Colon (tissue), 2 donors: ENCODE measurements at regions not wholly inside any gene's neighbourhood (a gene's known extent, or its start where the extent isn't known, plus 50 kb on each side); places are given as distances from the start of the nearest gene placed in this dataset.
"Not testable (repeated sequence)": the region's sequence is repeated elsewhere in the genome, so short reads cannot be mapped to it uniquely, and the experiment has no call there.

Experiments used
- FAIRE-seq: peaks from 2 replicates; lab custom pipeline; 2012; peaks lifted over from hg19 to GRCh38; lab: Jason Lieb, UNC
- donor health status: control.
- donor health status: control.

GRCh38 chr21:10367586-10367985 lies 153.8 kb upstream of the TPTE start:
- FAIRE-seq = not testable (repeated sequence)

DNA sequence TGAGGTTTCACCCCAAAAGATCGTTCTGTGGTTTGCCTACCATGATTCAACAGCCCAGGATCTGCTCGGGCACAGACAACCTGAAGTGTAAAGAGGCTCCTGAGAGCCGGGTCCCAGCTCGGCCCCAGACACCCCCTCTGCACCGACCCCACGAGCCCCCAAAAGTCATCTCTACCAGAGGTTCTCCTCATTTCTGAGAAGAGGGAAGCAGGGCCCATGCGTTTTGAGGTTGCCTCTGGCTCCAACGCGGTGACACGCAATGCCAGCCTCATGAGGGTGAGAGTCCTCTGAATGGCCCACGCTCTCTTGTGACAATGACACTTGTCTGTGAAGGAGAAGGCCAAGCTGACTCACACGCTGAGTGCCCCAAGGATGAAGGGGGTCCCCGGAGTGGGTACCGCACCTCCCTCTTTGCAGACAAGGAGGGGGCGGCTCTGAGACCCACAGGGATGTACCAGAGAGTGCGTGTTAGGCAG lies 153.0 kb upstream of the TPTE start:
- not testable (repeated sequence) for FAIRE-seq

- FAIRE-seq = peak; percentile 91
Measured at GRCh38 chr21:10369289-10369688, 152.1 kb upstream of the TPTE start.

DNA sequence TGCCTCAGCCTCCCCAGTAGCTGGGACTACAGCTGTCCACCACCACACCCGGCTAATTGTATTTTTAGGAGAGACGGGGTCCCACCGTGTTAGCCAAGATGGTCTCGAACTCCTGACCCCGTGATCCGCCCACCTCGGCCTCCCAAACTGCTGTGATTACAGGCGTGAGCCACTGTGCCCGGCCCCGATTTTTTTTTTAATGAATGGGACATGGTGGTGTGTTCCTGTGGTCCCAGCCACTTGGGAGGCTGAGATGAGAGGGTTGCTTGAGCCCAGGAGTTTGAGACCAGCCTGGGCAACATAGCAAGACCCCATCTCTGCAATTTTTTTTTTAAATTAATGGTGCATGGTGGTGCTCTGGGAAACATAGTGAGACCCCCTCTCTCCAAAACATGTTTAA lies 143.6 kb upstream of the TPTE start:
- not testable (repeated sequence) for FAIRE-seq

DNA sequence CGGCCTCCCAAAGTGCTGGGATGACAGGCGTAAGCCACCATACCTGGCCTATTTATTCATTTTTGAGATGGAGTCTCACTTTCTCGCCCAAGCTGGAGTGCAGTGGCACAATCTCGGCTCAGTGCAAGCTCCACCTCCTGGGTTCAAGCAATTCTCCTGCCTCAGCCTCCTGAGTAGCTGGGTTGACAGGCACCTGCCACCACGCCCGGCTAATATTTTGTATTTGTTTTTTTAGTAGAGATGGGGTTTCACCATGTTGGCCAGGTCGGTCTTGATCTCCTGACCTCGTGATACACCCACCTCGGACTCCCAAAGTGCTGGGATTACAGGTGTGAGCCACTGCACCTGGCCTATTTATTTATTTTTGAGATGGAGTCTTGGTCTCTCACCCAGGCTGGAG lies 141.6 kb upstream of the TPTE start:
- FAIRE-seq = not testable (repeated sequence)

DNA sequence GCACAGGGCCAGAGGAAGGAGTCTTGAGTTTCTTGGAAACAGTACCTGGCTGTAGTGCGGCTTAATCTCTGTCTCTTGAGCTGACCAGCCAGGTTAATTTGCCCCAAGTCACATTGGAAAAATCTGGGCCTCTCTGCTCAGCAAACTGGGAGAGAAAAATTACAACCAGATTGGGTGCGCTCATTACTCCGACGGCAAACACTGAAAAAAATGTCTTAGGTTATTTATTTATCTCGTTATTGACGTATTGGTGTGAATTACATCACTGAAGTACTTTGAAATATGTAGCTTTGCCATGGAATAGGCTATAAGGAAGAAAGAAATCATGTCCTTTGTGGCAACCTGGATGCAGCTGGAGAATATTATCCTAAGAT lies 139.7 kb upstream of the TPTE start:
- not testable (repeated sequence) for FAIRE-seq

- FAIRE-seq = not testable (repeated sequence)
Measured at GRCh38 chr21:10382135-10382534, 139.2 kb upstream of the TPTE start.

DNA sequence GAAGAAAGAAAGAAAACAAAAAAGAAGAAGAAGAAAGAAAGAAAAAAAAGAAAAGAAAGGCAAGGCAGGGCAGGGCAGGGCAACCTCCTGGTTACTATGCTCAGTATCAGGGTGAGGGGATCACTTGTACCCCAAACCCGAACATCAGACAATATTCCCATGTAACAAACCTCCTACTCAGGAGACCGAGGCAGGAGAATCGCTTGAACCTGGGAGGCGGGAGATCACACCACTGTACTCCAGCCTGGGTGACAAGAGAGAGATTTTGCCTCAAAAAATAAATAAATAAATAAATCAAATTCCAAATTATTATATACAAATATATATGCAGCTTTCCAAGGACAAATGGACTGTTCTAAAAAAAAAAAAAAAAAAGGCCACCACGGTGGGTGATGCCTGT lies 138.8 kb upstream of the TPTE start:
- not testable (repeated sequence) for FAIRE-seq

DNA sequence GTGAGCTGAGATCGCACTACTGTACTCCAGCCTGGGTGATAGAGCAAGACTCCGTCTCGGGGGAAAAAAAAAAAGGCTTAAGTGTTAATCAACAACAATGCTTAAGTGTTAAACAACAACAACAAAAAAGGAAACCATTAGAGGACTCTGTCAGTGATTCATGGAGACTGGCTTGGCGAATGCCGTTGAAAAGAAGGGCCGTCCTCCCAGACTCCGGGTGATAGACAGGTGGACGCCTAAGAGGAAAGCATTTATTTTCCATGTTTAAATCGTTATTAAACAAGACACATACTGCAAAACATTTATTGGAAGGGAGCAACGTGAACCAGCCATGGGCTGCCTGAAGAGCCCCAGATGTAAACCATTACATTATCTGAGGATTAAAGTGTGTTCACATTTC lies 137.8 kb upstream of the TPTE start:
- FAIRE-seq = not testable (repeated sequence)

- not testable (repeated sequence) for FAIRE-seq
Measured at GRCh38 chr21:10384304-10384861, 137.0 kb upstream of the TPTE start.

DNA sequence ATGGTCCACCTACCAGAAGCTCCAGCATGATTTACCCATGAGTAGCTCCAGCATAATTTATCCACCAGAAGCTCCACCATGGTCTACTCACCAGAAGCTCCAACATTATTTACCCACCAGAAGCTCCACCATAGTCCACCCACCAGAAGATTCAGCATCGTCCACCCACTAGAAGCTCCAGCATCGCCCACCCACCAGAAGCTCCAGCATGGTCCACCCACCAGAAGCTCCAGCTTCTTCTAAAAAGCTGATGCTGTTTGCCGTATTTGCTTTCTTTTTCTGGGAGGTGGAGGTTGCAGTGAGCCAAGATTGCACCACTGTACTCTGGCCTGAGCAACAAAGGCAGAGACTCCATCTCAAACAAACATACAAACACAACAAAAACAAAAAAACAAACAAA lies 136.2 kb upstream of the TPTE start:
- not testable (repeated sequence) for FAIRE-seq

GRCh38 chr21:10385898-10386527 lies 135.4 kb upstream of the TPTE start:
- FAIRE-seq = not testable (repeated sequence)

DNA sequence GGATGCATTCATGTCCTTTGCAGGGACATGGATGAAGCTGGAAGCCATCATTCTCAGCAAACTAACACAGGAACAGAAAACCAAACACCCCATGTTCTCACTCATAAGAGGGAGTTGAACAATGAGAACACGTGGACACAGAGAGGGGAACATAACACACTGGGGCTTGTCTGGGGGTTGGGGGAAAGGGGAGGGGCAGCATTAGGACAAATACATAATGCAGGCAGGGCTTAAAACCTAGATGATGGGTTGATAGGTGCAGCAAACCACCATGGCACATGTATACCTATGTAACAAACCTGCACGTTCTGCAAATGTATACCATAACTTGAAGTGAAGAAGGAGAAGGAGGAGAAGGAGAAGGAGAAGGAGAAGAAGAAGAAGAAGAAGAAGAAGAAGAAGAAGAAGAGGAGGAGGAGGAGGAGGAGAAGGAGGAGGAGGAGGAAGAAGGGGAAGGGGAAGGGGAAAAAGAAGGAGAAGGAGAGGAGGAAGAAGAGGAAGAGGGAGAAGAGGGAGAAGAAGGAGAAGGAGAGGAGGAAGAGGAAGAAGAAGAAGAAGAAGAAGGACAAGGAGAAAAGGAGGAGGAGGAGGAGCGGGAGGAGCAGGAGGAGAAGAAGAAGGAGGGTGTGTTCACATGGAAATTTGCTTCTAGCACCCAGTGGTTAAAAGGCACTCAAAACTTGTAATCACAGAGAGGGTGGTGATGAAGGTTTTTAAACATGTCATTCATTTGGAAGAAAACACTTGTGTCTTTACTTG lies 133.5 kb upstream of the TPTE start:
- FAIRE-seq = not testable (repeated sequence)

DNA sequence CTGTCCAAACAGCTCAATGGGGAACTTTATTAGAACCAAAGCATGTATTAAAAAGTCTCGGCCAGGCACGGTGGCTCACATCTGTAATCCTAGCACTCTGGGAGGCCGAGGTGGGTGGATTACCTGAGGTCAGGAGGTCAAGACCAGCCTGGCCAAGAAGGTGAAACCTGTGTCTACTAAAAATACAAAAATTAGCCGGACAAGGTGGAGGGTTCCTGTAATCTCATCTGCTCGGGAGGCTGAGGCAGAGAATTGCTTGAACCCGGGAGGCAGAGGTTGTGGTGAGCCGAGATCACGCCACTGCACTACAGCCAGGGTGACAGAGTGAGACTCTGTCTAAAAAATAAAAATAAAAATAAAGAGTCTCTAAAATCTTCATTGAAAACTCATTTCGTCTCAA lies 132.8 kb upstream of the TPTE start:
- FAIRE-seq = not testable (repeated sequence)

DNA sequence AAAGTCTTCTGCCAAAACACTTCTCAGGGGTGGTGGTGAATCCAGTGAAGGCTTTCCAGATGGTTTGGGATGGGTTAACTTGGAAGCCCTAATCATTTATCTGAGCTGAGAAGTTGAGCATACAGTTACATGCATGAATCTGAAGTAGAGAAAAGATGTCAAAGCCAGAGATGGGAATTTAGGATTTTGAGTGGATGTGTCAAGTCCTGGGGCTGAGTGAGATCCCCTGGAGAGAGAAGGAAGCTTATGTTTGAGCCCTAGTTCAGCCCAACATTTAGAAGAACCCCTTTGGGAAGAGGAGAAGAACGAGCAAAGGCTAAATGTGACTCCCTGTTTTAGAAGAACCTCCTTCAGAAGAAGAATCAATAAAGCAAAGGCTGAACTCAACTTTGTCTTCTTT lies 129.1 kb upstream of the TPTE start:
- FAIRE-seq = not testable (repeated sequence)

DNA sequence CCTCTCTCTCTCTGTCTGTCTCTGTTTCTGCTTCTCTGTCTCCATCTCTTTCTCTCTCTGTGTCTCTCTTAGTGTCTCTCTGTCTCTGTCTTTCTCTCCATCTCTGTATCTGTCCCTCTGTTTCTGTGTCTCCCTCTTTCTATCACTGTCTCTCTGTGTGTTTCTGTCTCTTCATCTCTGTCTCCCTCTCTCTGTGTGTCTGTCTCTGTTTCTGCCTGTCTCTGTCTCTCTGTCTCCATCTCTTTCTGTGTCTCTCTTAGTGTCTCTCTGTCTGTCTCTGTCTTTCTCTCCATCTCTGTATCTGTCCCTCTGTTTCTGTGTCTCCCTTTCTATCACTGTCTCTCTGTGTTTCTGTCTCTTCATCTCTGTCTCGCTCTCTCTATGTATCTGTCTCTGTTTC lies 125.4 kb upstream of the TPTE start:
- FAIRE-seq = not testable (repeated sequence)

DNA sequence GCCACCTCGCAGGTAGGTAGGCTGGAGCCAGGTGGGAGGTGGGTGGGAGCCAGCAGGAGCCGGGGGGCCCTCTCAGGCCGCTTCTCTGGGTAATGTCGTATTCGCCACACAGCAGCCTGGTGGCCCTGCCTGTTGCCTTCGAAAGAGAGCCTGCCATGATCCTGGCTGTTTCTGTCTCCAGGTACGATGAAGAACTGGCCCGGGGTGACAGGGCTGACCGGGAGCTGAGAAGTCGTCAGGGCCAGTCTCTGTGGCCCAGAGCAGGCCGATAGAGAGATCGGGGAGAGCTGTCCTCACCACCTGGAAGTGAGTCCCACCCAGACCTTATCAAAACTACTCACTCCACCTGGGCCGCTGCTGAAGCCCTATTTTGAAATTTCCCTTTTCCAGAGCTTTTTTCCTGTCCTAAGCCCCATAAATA lies 123.9 kb upstream of the TPTE start:
- FAIRE-seq = not testable (repeated sequence)

- not testable (repeated sequence) for FAIRE-seq
Measured at GRCh38 chr21:10398692-10399489, 122.5 kb upstream of the TPTE start.

GRCh38 chr21:10400622-10401361 lies 120.6 kb upstream of the TPTE start:
- not testable (repeated sequence) for FAIRE-seq

- not testable (repeated sequence) for FAIRE-seq
Measured at GRCh38 chr21:10402461-10402860, 118.9 kb upstream of the TPTE start.

DNA sequence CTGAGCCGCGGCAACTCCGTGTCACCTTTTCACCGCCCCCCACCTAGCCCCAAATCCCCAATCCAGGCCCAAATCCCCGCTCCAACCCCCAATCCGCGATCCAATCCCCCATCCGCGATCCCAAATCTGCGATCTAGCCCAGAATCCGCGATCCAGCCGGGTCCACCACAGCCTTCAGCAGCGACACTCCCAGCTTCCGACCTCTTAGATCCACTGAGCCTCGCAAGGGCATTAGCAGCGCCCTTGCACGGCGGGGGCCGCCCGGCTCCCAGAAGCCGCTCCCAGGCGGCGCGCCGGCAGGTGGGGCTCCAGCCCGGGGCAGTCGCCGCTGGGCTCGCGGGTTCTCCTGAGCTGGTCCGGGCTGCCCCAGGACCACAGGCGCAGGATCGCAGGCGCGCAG lies 116.1 kb upstream of the TPTE start:
- FAIRE-seq = not testable (repeated sequence)

- not testable (repeated sequence) for FAIRE-seq
Measured at GRCh38 chr21:10409786-10410185, 111.6 kb upstream of the TPTE start.
